ENCODE measurements at regions not wholly inside any gene's neighbourhood (a gene's known extent, or its start where the extent isn't known, plus 50 kb on each side); places are given as distances from the start of the nearest gene placed in this dataset.

GRCh38 chr1:87629673-87630072 lies 301.0 kb downstream of the LMO4 start:
- H3K27me3 ChIP-seq (ENCODE audit: control insufficient read depth in 3 of 3, insufficient read depth in 3 of 3, low read length in 3 of 3), result no peaks in the 10 kb centered on the region
- H3K36me3 ChIP-seq (ENCODE audit: control insufficient read depth in 3 of 3, insufficient read depth in 3 of 3, low read length in 3 of 3), result no peaks in the 10 kb centered on the region

GRCh38 chr1:87632232-87632631 lies 303.6 kb downstream of the LMO4 start:
- Histone ChIP-seq H3K36me3 (ENCODE audit: control insufficient read depth in 3 of 3, insufficient read depth in 3 of 3, low read length in 3 of 3) (no peaks in the 10 kb centered on the region), H3K9me3 (ENCODE audit: control insufficient read depth in 3 of 3, low read length in 3 of 3) (no peaks in the 10 kb centered on the region), H3K4me3 (ENCODE audit: low read length in 3 of 3) (no peak overlapping the region), H3K27ac (ENCODE audit: low read depth, low read length) (no peak overlapping the region), H3K27me3 (ENCODE audit: control insufficient read depth in 3 of 3, insufficient read depth in 3 of 3, low read length in 3 of 3) (no peaks in the 10 kb centered on the region), H3K9ac (ENCODE audit: low read depth in 1 of 3, low read length in 3 of 3) (no peak overlapping the region), H3K4me1 (ENCODE audit: control insufficient read depth in 3 of 3, insufficient read depth in 3 of 3, low read length in 3 of 3) (no peaks in the 10 kb centered on the region)

More at GRCh38 chr1:87629673-87630072, 301.0 kb downstream of the LMO4 start:
- Histone ChIP-seq H3K9ac (ENCODE audit: low read depth in 1 of 3, low read length in 3 of 3) (no peak overlapping the region), H3K4me3 (ENCODE audit: low read length in 3 of 3) (no peak overlapping the region), H3K9me3 (ENCODE audit: control insufficient read depth in 3 of 3, low read length in 3 of 3) (no peaks in the 10 kb centered on the region), H3K27ac (ENCODE audit: low read depth, low read length) (no peak overlapping the region), H3K4me1 (ENCODE audit: control insufficient read depth in 3 of 3, insufficient read depth in 3 of 3, low read length in 3 of 3) (no peaks in the 10 kb centered on the region)

GRCh38 chr1:87636198-87636892 lies 307.7 kb downstream of the LMO4 start:
- H3K27me3 ChIP-seq (ENCODE audit: control insufficient read depth in 3 of 3, insufficient read depth in 3 of 3, low read length in 3 of 3), result no peaks in the 10 kb centered on the region
- no peak overlapping the region for H3K4me3 ChIP-seq (ENCODE audit: low read length in 3 of 3)
- H3K27ac ChIP-seq (ENCODE audit: low read depth, low read length), result no peak overlapping the region
- H3K9me3 ChIP-seq (ENCODE audit: control insufficient read depth in 3 of 3, low read length in 3 of 3), result no peaks in the 10 kb centered on the region
- no peaks in the 10 kb centered on the region for H3K4me1 ChIP-seq (ENCODE audit: control insufficient read depth in 3 of 3, insufficient read depth in 3 of 3, low read length in 3 of 3)
- no peaks in the 10 kb centered on the region for H3K36me3 ChIP-seq (ENCODE audit: control insufficient read depth in 3 of 3, insufficient read depth in 3 of 3, low read length in 3 of 3)
- no peak overlapping the region for H3K9ac ChIP-seq (ENCODE audit: low read depth in 1 of 3, low read length in 3 of 3)

GRCh38 chr1:87638636-87639035 lies 310.0 kb downstream of the LMO4 start:
- Histone ChIP-seq H3K4me1 (ENCODE audit: control insufficient read depth in 3 of 3, insufficient read depth in 3 of 3, low read length in 3 of 3) (no peaks in the 10 kb centered on the region), H3K4me3 (ENCODE audit: low read length in 3 of 3) (no peak overlapping the region), H3K27ac (ENCODE audit: low read depth, low read length) (no peak overlapping the region), H3K9ac (ENCODE audit: low read depth in 1 of 3, low read length in 3 of 3) (no peak overlapping the region), H3K27me3 (ENCODE audit: control insufficient read depth in 3 of 3, insufficient read depth in 3 of 3, low read length in 3 of 3) (no peaks in the 10 kb centered on the region), H3K36me3 (ENCODE audit: control insufficient read depth in 3 of 3, insufficient read depth in 3 of 3, low read length in 3 of 3) (no peaks in the 10 kb centered on the region), H3K9me3 (ENCODE audit: control insufficient read depth in 3 of 3, low read length in 3 of 3) (no peaks in the 10 kb centered on the region)

GRCh38 chr1:87641996-87642395 lies 313.3 kb downstream of the LMO4 start:
- H3K4me3 ChIP-seq (ENCODE audit: low read length in 3 of 3), result no peak overlapping the region
- H3K27me3 ChIP-seq (ENCODE audit: control insufficient read depth in 3 of 3, insufficient read depth in 3 of 3, low read length in 3 of 3), result no peaks in the 10 kb centered on the region
- no peaks in the 10 kb centered on the region for H3K9me3 ChIP-seq (ENCODE audit: control insufficient read depth in 3 of 3, low read length in 3 of 3)

GRCh38 chr1:87642581-87643221 lies 314.0 kb downstream of the LMO4 start:
- Histone ChIP-seq H3K27me3 (ENCODE audit: control insufficient read depth in 3 of 3, insufficient read depth in 3 of 3, low read length in 3 of 3) (no peaks in the 10 kb centered on the region), H3K4me1 (ENCODE audit: control insufficient read depth in 3 of 3, insufficient read depth in 3 of 3, low read length in 3 of 3) (no peaks in the 10 kb centered on the region), H3K36me3 (ENCODE audit: control insufficient read depth in 3 of 3, insufficient read depth in 3 of 3, low read length in 3 of 3) (no peaks in the 10 kb centered on the region), H3K27ac (ENCODE audit: low read depth, low read length) (no peak overlapping the region), H3K9me3 (ENCODE audit: control insufficient read depth in 3 of 3, low read length in 3 of 3) (no peaks in the 10 kb centered on the region), H3K9ac (ENCODE audit: low read depth in 1 of 3, low read length in 3 of 3) (no peak overlapping the region), H3K4me3 (ENCODE audit: low read length in 3 of 3) (no peak overlapping the region)

More at GRCh38 chr1:87641996-87642395, 313.3 kb downstream of the LMO4 start:
- no peak overlapping the region for H3K27ac ChIP-seq (ENCODE audit: low read depth, low read length)
- no peaks in the 10 kb centered on the region for H3K36me3 ChIP-seq (ENCODE audit: control insufficient read depth in 3 of 3, insufficient read depth in 3 of 3, low read length in 3 of 3)
- H3K4me1 ChIP-seq (ENCODE audit: control insufficient read depth in 3 of 3, insufficient read depth in 3 of 3, low read length in 3 of 3), result no peaks in the 10 kb centered on the region
- no peak overlapping the region for H3K9ac ChIP-seq (ENCODE audit: low read depth in 1 of 3, low read length in 3 of 3)

DNA sequence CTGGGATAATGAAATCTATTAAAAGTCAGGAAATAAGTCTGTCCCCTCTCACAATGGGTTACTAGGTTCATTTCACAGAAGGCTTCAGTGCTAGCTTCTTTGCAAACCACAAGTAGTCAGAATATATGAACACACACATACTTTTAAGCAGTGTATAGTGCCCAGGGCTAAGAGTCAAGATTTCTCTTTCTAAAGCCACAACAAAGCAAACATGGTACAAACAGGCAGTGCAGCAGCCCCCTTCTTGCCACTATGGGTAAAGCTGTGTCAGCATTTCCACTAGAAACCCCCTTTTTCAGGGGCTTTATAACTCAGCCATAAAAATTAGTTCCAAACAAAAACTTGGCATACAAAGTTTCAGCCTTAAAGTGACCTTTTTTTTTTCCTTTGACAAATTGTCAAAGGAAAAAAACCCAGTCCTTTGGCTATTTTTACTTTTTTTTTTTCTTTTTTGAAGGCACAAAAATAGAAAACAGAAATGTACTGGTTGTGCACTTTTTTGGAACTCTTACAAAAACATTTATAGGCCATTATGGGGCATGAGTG lies 315.4 kb downstream of the LMO4 start:
- Histone ChIP-seq H3K27ac (ENCODE audit: low read depth, low read length) (no peak overlapping the region), H3K9ac (ENCODE audit: low read depth in 1 of 3, low read length in 3 of 3) (no peak overlapping the region), H3K36me3 (ENCODE audit: control insufficient read depth in 3 of 3, insufficient read depth in 3 of 3, low read length in 3 of 3) (no peaks in the 10 kb centered on the region), H3K4me1 (ENCODE audit: control insufficient read depth in 3 of 3, insufficient read depth in 3 of 3, low read length in 3 of 3) (no peaks in the 10 kb centered on the region), H3K9me3 (ENCODE audit: control insufficient read depth in 3 of 3, low read length in 3 of 3) (no peaks in the 10 kb centered on the region), H3K4me3 (ENCODE audit: low read length in 3 of 3) (no peak overlapping the region), H3K27me3 (ENCODE audit: control insufficient read depth in 3 of 3, insufficient read depth in 3 of 3, low read length in 3 of 3) (no peaks in the 10 kb centered on the region)

- Histone ChIP-seq H3K27ac (ENCODE audit: low read depth, low read length) (no peak overlapping the region), H3K9ac (ENCODE audit: low read depth in 1 of 3, low read length in 3 of 3) (no peak overlapping the region), H3K4me3 (ENCODE audit: low read length in 3 of 3) (no peak overlapping the region), H3K36me3 (ENCODE audit: control insufficient read depth in 3 of 3, insufficient read depth in 3 of 3, low read length in 3 of 3) (no peaks in the 10 kb centered on the region), H3K9me3 (ENCODE audit: control insufficient read depth in 3 of 3, low read length in 3 of 3) (no peaks in the 10 kb centered on the region), H3K4me1 (ENCODE audit: control insufficient read depth in 3 of 3, insufficient read depth in 3 of 3, low read length in 3 of 3) (no peaks in the 10 kb centered on the region), H3K27me3 (ENCODE audit: control insufficient read depth in 3 of 3, insufficient read depth in 3 of 3, low read length in 3 of 3) (no peaks in the 10 kb centered on the region)
These were observed 316.0 kb downstream of the LMO4 start for GRCh38 chr1:87644579-87645190.

GRCh38 chr1:87647430-87648177 lies 318.9 kb downstream of the LMO4 start:
- Histone ChIP-seq H3K27ac (ENCODE audit: low read depth, low read length) (no peak overlapping the region), H3K36me3 (ENCODE audit: control insufficient read depth in 3 of 3, insufficient read depth in 3 of 3, low read length in 3 of 3) (no peaks in the 10 kb centered on the region), H3K4me1 (ENCODE audit: control insufficient read depth in 3 of 3, insufficient read depth in 3 of 3, low read length in 3 of 3) (no peaks in the 10 kb centered on the region), H3K9me3 (ENCODE audit: control insufficient read depth in 3 of 3, low read length in 3 of 3) (no peaks in the 10 kb centered on the region), H3K9ac (ENCODE audit: low read depth in 1 of 3, low read length in 3 of 3) (no peak overlapping the region), H3K27me3 (ENCODE audit: control insufficient read depth in 3 of 3, insufficient read depth in 3 of 3, low read length in 3 of 3) (no peaks in the 10 kb centered on the region), H3K4me3 (ENCODE audit: low read length in 3 of 3) (no peak overlapping the region)

All from skeletal muscle tissue (tissue), 3 donors.